Epithelial cell of proximal tubule (primary cell): ENCODE measurements at regions not wholly inside any gene's neighbourhood (a gene's known extent, or its start where the extent isn't known, plus 50 kb on each side); places are given as distances from the start of the nearest gene placed in this dataset.
"Not testable (repeated sequence)": the region's sequence is repeated elsewhere in the genome, so short reads cannot be mapped to it uniquely, and the experiment has no call there.

ENCODE experiments used
- DNase-seq: peaks from one replicate; pipeline ENCODE4 v3.0.0-alpha.2; 2011; ENCODE audit warnings: low read depth
- H3K4me3 ChIP-seq: 2 replicates; pipeline ENCODE4 v1.5.1; 2011; ENCODE audit warnings: low read depth, mild to moderate bottlenecking, low read length

DNA sequence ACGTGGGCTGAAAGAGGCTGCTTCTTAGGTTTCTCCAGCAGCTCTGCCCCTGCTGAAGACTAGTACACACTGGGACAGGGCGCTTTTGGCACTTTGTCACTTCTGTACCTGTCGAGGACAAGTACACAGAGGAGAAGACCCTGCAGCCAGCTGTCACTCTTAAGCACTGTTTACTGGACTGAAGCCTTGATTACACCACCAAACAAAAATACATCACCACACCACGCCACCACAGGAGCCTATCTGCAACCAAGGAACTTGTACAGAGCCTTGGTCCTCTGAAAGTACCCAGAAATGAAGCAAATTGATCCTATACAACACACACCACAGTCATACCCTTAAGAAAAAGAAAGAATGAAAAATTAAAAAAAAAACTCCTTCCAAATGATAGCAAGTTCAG, 1509.5 kb upstream of the TPTE start:
- H3K4me3 ChIP-seq, DNase-seq: not testable (repeated sequence)

DNA sequence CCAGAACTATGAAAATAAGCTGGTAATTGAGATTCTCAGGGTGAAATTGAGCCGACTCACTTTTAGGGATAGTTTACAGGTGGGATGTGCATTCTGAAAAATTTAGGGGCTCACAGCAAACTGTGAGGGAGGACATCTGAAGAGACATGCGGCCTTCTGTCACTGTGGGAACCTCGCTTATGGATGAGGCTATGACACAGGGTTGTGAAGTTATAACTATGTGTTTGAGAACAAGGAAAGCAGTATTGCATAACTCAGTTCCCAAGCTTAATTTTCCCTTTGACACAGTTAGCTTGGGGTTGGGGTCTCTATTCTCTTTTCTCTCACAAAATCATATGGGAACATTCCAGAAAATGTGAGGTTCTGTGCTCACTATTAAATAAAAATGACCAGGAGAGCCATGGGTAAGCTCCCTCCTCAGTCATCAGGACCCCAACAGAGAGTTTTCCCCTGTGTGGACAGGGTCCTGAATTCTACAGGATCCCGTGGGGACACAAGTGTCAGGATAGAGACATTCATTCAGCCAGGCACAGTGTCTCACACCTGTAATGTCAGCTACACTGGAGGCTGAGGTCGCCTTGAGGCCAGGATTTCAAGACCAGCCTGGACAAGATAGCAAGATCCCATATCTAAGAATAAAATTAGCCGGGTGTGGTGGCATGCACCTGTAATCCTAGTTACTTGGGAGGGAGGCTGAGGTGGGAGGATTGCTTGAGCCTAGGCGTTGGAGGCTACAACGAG, 1507.7 kb upstream of the TPTE start:
- not testable (repeated sequence) for DNase-seq, H3K4me3 ChIP-seq

DNA sequence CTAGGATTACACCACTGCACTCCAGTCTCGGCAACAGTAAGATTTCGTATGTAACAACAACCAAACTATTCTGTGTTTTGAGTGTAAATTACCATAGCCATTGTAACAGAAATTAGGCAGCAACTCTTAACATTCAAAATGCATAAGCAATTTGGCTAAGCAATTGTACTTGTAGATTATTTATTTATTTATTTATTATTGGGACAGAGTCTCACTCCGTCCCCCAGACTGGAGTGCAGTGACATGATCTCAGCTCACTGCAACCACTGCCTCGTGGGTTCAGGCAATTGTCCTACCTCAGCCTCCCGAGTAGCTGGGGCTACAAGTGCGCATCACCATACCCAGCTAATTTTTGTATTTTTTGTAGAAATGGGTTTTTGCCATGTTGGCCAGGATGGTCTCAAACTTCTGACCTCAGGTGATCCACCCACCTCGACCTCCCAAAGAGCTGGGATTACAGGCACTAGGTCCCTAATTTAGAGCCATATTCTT, 1507.1 kb upstream of the TPTE start:
- DNase-seq, H3K4me3 ChIP-seq: not testable (repeated sequence)

DNA sequence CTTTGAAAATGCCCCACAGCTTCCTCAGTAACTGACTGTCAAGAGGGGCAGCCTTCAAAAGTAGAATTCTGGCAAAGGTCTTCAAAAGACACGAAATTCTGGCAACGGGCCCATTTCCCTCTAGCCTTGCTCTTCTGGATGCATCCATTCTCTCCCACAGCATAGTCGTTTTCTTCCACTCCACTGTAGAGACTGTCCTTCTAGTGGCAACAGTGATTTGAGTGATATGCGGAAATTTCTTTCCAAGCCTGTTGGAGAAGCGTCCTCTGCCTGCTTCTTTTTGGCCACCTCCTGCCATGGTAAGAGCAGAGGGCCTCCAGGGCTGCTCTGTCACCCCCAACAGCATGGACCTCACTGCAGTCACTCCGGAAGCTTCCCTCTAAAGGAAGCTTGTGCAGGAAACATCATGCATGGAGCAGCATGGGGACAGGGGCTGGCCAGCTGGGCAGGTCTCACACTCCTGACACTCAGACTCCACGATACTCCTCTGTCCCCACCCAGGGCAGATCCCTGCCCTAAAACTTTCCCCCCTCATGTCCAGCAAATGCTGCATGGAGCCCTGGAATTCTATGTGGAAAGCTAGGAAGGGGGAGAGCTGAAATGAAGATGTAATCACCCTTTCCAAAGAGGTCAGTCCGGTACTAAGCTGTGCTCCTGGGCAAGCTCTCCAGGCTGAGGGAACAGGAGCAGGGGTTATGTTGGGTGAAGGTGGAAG, 1505.7 kb upstream of the TPTE start:
- DNase-seq, result not testable (repeated sequence)

DNA sequence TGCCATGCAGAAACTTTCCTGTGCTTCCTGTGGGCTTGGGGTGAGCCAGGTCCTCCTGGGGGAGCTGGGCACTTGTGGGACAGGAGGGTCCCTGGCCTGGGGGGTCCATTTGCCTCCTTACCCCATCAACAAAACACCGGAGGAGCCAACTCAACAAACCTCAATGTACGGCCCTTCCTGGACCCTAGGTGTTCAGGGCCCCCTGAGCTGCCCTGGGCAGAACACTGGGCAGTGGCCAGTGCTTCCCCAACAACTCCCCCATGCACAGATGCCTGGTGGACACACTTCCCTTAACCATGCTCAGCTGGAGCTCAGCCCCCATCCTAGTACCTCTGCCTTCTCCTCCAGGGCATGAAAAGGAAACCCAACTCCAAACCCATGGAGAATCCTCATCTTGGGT, 1504.2 kb upstream of the TPTE start:
- DNase-seq, H3K4me3 ChIP-seq: not testable (repeated sequence)

More for the DNA sequence above, 1505.7 kb upstream of the TPTE start:
- not testable (repeated sequence) for H3K4me3 ChIP-seq

DNA sequence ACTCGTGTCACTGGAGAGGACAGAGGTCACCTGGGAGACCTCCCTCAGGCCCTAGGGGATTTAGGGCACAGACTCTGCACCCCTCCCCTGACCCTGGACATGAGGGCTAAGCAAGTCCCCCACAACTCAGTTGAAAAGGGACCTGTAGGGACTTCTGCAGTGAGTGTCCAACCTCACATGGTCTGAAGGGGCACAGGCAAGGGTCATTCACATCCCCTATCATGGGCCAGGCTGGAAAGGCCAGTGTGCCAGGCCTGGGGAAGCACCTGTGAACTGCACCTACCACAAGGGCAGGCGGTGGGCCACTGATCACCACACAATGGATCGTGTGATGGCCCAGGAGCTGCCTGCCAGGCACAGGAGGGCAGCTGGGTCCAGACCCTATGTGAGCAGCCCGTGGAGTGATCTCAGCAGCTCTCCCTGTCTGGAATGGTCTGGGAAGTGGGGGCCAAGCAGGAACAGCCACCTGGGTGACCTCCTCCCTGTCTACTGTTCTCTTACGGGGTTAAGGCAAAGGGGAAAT, 1502.6 kb upstream of the TPTE start:
- DNase-seq, H3K4me3 ChIP-seq: not testable (repeated sequence)

DNA sequence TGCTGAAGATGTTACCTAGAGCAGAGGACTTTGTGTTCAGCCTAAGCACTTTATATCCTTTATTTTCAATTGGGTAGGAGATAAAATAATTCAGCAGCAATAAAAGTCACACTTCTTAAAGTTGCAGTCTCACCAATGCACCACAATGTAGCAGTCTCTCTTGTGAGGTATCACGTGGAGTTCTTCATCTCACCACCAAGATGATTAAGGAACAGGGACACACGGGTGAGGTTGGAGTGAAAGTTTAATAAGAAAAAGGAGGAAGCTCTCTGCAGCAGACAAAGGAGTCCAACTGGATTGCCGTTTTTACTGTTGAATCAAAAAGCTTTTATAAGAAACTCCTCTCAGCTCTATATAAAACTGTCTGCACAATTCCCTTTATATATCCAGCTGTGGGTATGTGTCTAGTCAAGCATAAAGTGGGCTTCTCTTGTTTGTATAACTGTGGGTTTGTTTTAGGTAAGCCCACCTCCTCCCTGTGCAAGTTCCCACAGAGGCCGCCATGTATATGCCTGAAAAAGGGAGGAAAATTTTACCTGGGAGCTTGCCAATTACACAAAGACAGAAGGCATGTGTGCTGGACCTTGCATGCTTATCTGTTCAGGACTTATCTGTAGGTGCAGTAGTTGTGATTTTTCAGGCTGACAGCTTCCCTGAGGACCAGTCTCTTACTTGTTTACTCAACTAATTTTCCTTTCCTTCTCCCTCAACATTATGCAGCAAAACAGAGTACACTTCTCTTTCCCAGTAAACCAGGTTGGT, 1497.2 kb upstream of the TPTE start:
- DNase-seq, H3K4me3 ChIP-seq: not testable (repeated sequence)

DNA sequence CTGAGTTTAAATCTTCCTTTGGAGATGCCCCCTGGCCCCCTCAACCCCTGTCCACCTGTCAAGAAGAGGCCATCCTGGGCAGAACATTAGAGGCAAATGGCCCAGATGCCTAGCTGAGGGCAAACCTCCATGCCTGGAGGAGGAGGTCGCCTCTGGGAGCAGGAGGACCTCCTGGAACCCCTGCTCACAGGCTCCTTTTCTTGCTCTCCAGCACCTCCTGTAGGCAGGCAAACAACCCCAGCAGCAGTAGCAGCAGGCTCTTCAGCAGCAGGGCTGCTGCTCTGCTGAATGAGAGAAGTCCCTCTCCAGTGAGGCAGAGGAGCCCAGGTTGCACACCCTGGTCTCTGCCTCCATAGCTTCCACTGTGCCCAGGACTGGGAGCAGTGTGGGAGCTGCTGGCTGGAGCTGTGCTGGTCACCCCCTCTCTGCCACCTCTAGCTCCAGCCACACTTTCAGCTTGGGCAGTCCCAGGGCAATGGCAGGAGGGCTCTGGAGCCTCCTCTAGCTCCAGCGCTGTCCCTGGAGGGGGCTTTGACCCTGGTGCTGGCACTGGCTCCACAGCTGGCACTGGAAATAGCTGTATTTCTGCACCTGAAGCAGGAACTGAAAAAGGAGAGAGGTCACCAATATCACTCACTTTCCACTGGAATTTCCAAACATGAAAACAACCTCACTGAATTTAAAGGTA, 1494.5 kb upstream of the TPTE start:
- H3K4me3 ChIP-seq, DNase-seq: not testable (repeated sequence)

DNA sequence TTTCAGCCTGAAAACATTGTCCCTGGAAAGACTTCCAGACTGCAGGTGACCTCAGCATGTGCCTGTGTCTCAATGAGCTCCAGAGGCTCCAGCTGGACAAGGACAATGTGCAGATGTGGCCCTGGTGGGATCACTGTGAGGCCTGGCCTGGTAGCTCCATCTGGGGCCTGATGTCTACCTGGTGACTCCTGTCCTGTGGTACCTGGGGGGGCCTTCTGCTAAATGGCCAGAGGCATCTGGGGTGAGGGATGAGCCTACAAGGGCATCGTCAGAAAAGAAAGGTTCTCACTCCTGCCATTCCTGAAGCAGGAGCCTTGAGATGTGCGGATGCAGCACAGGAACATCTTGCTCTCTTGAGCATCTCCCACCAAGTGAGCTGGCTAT, 1494.0 kb upstream of the TPTE start:
- DNase-seq, H3K4me3 ChIP-seq: not testable (repeated sequence)

DNA sequence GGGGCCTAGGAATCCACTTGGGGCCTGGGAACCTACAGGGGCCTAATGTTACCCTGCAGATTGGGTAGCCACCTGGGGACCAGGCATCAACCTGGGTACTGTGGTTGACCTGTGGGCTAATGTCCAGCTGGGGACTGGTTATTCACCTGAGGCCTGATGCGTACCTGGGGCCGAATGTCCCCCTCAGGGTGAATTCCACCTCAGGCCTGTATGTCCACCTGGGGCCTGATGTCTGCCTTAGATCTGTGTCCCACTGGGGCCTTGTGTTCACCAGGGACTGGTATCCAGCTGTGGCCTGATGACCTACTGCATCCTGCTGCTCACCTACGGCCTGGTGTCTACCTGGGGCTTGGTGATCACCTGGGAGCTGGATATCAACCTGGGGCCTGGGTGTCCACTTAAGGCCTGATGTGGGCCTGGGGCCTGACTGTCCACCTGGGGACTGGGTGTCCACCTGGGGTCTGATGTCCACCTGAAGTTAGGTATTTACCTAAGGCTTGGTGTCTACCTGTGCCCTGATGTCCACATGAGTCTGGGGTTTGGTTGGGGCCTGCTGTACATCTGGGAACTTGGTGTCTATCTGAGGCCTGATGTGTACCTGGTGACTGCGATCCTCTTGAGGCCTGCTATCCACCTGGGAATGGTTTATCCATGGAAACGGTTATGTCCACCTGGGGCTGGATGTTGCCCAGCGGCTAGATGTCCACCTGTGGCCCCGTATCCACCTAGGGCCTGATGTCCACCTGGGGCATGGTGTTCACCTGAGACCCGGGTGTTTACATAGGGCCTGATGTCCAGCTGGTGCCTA, 1492.6 kb upstream of the TPTE start:
- not testable (repeated sequence) for DNase-seq, H3K4me3 ChIP-seq

DNA sequence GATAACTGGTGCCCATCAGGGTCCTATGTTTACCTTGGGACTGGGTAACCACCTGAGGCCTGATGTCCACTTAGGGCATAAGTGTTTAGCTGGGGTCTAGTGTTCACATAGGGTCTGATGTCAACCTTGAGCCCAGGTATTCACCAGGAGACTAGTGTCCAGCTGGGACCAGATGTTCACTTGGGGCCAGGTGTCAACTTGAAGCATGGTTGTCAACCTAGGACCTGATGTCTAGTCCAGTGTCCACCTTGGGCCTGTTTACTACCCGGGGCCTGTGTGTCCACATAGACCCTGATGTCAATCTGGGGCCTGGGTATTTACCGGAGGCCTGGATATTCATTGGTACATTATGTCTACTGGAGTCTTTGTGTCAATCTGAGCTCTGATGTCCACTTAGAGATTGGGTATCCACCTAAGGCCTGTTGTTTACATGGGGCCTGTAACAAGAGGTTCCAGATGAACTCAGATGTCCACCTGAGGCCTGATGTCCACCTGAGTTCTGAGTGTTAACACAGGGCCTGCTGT, 1491.2 kb upstream of the TPTE start:
- H3K4me3 ChIP-seq, DNase-seq: not testable (repeated sequence)

DNA sequence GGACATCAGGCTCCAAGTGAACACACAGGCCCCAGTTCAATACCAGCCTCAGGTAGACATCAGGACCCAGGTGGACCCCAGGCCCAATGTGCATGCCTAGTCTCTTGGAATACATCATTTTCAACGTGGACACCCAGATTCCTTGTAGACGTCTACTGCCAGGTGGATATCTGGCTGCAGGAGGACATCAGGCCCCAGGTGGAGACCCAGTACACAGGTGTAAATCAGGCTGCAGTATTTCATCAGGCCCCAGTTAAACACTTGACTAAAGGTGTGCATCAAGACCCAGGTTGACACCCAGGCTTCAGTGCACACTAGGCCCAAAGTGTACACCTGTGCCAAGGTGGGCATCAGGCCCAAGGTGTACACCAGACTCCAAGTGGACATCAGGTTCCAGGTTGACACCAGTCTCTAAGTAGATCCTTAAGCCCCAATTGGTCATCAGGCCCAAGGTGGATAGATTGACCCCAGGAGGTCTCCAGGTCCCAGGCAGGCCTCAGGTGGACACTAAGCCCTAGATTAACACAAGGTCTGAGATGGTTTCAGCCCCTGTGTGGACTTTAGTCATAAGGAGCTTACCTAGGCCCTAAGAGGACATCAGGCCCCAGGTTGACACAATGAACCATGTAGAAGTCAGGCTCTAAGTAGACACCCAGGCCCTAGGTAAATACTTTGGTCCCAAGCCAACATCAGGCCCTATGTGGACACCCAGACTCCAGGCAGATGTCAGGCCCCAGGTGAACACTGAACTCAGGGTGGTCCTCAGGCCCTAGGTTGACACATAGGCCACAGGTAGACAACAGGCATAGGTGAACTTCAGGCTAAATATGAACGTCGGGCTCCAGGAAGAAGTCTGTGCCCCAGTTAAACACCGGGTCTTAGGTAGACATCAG, 1489.7 kb upstream of the TPTE start:
- not testable (repeated sequence) for H3K4me3 ChIP-seq, DNase-seq

DNA sequence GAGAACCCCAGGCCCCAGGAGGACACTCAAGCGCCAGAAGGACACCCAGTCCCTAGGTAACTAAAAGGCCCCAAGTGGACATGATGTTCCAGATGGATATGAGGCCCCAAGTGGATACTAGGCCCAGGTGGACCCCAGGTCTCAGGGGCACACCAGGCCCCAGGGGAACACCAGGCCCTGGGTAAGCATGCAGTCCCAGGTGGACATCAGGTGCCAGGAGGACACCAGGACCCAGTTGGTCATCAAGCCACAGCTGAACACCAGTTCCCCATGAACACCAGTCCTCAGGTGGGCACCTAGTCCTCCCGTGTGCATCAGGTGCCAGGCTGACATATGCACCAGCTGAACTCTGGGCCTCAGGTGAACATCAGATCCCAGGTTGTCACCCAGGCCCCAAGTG, 1488.8 kb upstream of the TPTE start:
- DNase-seq, H3K4me3 ChIP-seq: not testable (repeated sequence)

DNA sequence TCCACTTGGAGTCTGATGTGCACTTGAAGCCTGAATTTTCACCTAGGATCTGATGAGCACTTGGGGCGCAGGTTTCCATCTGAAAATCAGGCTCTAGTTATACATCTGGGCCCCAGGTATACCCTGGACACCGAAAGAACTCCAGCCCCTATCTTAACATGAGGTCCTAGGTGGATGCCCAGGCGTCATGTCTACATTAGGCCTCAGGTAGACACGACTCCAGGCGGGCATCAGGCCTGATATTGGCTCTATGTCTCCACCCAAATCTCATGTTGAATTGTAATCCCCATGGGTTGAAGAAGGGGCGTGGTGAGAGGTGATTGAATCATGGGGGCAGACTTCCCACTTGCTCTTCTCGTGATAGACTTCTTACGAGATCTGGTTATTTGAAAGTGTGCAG, 1488.1 kb upstream of the TPTE start:
- not testable (repeated sequence) for H3K4me3 ChIP-seq, DNase-seq

DNA sequence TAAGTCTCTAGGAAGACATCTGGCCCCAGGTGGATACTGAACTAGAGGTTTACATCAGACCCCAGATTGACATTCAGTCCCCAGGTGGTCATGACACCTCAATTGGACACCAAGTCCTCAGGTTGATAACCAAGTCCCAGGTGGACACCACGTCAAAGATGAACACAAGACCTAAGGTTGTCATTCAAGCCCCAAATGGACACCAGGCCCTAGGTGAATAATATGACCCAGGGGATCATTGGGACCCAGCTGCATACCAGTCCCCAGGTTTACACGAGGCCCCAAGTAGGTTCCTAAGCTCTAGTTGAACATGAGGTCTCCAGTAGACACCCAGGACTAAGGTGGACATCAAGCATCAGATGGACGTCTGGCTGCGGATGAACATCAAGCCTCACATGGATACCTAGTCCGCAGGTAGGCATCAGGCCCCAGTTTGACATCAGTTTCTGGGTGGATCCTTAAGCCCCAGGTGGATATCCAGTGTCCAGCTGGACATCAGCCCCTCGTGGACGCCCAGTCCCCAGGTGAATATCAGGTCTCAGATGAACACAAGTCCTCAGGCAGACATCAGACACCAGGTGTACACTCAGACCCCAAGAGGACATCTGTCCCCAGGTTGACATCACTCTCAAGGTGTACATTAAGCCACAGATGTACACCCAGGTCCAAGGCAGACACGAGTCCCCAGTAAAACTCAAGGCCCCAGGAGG, 1486.7 kb upstream of the TPTE start:
- not testable (repeated sequence) for H3K4me3 ChIP-seq, DNase-seq

DNA sequence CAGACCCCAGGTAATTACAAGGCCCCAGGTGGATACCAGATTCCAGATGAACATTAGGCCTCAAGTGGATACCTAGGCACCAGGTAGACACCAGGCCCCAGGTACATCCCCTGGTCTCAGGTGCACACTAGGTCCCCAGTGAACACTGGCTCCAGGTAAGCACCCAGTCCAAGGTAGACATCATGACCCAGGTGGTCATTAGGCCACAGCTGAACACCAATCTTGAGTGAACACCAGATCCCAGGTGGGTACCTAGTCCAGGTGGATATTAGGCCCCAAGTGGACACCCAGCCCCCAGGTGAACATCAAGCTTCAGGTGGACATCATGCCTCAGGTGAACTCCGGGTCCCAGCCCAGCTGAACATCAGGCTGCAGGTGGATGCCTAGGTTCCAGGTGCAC, 1486.2 kb upstream of the TPTE start:
- DNase-seq, H3K4me3 ChIP-seq: not testable (repeated sequence)
